Coronary artery (tissue), 2 donors: ENCODE measurements at regions not wholly inside any gene's neighbourhood (a gene's known extent, or its start where the extent isn't known, plus 50 kb on each side); places are given as distances from the start of the nearest gene placed in this dataset.

ENCODE experiments used
- DNase-seq: peaks from one replicate; pipeline ENCODE4 v3.0.0-alpha.2; 2017; ENCODE audit warnings: low spot score
- H3K27ac ChIP-seq, 2 donors: fragments of 200-600 bp; sonication (generic); one replicate each; pipeline ENCODE4 v1.5.1; 2016 to 2019
- H3K4me3 ChIP-seq: fragments of 200-600 bp; sonication (generic); 2 replicates; pipeline ENCODE4 v1.5.1; 2016; ENCODE audit warnings: mild to moderate bottlenecking, moderate library complexity
- TF ChIP-seq, protein P1 (sequence below): fragments of 200-600 bp; sonication (generic); IDR thresholded peaks from one replicate; pipeline ENCODE4 v1.5.1; 2019; ENCODE audit warnings: antibody characterized with exemption

DNA sequence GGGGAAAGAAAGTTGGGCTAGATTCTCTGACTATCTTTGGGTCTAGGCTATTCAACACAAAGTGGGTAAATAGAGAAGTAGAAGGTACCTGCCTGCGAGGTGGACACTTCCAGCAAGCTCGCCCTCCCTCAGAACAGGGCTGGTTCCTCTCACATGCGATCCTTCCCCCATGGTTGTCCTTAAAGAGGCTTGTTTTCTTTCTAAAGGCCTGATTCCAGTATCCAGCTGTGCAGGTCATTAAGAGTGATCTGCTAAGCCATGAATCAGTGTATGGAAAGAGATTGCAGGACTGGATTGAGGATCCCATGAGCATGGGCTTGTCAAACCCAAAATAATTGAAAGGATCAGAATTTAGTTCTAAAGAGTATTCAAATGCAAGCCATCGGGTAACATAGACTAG, 189.0 kb downstream of the URB2 start:
- DNase-seq = no peak
- TF ChIP-seq, protein P1, sequence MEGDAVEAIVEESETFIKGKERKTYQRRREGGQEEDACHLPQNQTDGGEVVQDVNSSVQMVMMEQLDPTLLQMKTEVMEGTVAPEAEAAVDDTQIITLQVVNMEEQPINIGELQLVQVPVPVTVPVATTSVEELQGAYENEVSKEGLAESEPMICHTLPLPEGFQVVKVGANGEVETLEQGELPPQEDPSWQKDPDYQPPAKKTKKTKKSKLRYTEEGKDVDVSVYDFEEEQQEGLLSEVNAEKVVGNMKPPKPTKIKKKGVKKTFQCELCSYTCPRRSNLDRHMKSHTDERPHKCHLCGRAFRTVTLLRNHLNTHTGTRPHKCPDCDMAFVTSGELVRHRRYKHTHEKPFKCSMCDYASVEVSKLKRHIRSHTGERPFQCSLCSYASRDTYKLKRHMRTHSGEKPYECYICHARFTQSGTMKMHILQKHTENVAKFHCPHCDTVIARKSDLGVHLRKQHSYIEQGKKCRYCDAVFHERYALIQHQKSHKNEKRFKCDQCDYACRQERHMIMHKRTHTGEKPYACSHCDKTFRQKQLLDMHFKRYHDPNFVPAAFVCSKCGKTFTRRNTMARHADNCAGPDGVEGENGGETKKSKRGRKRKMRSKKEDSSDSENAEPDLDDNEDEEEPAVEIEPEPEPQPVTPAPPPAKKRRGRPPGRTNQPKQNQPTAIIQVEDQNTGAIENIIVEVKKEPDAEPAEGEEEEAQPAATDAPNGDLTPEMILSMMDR = no peak
- Histone ChIP-seq H3K4me3 (no peak overlapping the region), H3K27ac (no peak overlapping the region)

DNA sequence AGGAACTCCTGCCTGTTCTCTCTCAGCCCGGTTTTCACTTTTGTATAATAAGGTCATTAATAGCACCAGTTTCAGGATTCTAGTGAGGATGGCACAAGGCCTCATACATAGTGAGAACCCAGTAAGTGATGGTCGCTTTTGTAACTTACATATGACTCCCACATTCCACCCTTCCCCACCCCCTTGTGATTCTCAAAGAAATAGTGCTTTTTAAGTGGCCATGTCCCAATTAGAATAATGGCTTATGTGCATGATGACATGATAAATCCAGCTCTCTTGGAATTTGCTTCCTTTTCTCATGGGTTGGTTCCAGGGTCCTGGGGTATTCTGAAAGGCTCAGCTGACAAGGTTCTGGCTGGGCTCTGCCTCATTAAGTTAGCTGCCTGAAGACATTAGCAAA, 189.9 kb downstream of the URB2 start:
- no peak overlapping the region for H3K27ac ChIP-seq
- no peak overlapping the region for H3K4me3 ChIP-seq
- TF ChIP-seq, protein P1 = no peak
- DNase-seq = no peak

DNA sequence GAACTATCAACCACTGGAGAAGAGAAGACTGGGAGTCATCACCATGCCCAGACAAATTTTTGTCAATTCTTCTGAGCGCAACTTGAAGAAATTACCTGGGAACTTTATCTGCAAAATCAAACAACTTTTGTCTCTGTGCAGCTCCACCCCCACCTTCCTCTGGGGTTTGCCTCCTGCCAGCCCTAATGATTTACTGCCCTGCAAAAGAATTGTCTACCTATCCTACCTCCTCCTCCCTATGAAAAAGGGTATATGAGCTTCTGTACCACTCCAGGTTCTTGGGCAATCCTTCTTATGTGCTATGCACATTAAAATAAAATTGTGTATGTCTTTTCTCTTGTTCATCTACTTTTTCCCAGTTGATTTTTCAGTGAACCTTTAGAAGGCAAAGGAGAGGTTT, 191.9 kb downstream of the URB2 start:
- TF ChIP-seq, protein P1 = no peak
- Histone ChIP-seq H3K27ac (no peak overlapping the region), H3K4me3 (no peak overlapping the region)
- no peak for DNase-seq

DNA sequence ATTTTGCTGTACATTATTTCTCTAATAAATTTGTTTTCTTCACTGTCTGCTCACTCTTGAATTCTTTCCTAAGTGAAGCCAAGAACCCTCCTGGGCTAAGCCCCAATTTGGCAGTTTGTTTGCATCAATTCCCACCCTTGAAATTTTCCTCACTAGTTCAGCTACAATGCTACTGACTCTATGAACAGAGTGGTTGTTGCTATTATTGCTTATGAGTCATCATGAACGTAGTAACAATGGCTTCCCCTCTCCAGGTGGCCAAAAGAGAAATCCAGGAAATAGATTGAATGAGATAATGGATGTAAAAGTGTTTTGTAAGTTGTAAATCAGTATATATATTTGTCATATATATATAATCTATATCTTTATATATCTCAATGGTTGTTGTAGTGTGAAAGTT, 193.0 kb downstream of the URB2 start:
- TF ChIP-seq, protein P1 = no peak
- no peak for DNase-seq
- Histone ChIP-seq H3K27ac (no peak overlapping the region), H3K4me3 (no peak overlapping the region)

DNA sequence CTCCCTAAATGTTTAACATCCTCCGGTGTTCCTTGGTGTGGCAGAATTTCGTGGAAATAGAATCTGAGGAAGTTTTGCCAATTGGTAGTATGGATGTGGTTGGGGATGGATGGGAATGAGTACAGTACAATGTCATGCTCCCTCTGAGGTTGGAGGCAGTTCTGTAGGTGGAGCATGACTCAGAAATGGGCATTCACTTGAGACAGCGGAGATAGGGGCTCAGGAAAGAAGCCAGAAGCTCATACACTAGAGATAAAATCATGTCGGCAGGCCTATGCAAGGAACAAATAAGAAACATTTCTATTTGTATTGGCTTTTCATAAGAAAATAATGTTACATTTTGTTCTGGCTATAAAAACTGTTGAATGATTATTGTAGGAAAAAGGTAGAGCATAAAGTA, 196.0 kb downstream of the URB2 start:
- no peak for DNase-seq
- H3K4me3 ChIP-seq = no peak overlapping the region
- H3K27ac ChIP-seq = peak overlapping the region in 1 of 2 donors; percentile 31
- TF ChIP-seq, protein P1 = no peak

DNA sequence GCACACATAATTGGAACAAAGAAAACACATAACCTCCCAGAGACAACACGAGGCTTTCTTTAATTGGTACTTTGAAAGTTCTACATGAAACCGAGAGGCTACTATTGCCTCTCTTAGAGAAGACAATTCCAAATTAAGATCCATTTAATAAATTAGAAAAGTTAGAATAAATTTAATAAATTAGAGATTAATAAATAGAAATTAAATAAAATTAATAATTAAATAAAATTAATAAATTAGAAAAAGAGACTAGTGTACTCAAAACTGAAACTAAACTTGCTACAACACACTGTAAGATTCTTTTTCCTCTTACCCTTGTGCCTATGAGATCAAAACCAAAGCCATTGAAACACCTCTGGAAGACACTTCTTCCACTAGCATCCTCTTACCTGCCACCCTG, 199.0 kb downstream of the URB2 start:
- TF ChIP-seq, protein P1 = no peak
- Histone ChIP-seq H3K4me3 (no peak overlapping the region), H3K27ac (no peak overlapping the region)
- DNase-seq = no peak

DNA sequence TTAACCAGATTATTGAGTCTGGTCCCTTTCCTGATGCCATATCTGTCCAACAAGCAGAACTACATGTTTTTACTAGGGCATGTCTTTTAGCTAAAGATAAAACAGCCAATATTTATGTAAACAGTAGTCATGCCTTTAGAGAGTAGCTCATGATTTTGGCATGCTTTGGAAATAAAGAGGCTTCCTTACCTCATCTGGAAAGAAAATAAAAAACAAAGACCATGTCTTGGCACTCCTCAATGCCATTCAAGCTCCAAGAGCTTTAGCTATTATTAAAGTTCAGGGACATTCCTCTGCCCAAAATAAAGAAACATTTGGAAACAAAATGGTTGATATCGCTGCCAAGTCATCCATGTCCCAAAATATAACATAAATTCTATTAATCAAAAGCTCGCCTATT, 202.4 kb downstream of the URB2 start:
- no peak for DNase-seq
- peak overlapping the region; percentile 43 to 65 for H3K27ac ChIP-seq
- H3K4me3 ChIP-seq = no peak overlapping the region
- TF ChIP-seq, protein P1 = no peak
